GM12878 (cell line): ENCODE measurements at regions not wholly inside any gene's neighbourhood (a gene's known extent, or its start where the extent isn't known, plus 50 kb on each side); places are given as distances from the start of the nearest gene placed in this dataset.

ENCODE experiments used
- ATAC-seq: fragments of 200-7000 bp; cut with Tn5 transposase; 3 replicates; pipeline ENCODE4 v1.9.1; 2020; ENCODE audit warnings: mild to moderate bottlenecking, moderate library complexity
- BruUV-seq: library from RNA; stranded (reverse); fragments of 400-500 nt; replicated peaks from 2 replicates; lab custom pipeline; 2021; lab: Mats Ljungman, UMichigan
- CTCF ChIA-PET: fragments of 300-600 bp; sonication (Branson Sonifier 250); formaldehyde crosslinking; extraction: SDS; loops from one replicate; lab custom pipeline; 2021; ENCODE audit warnings: inconsistent platforms; lab: Yijun Ruan, JAX
- POLR2A ChIA-PET: fragments of 350-600 bp; formaldehyde crosslinking; extraction: SDS; loops from one replicate; lab custom pipeline; 2021; ENCODE audit warnings: inconsistent platforms; lab: Charles Lee
- RAD21 ChIA-PET: fragments of 300-600 bp; sonication (Branson Sonifier 250); formaldehyde crosslinking; loops from one replicate; lab custom pipeline; 2023; ENCODE audit warnings: antibody characterized with exemption; ENCODE audit not compliant: unreplicated experiment; lab: Charles Lee
- SMC1A ChIA-PET: fragments of 300-600 bp; sonication (Branson Sonifier 250); formaldehyde crosslinking; loops from one replicate; lab custom pipeline; 2023; ENCODE audit not compliant: unreplicated experiment, uncharacterized antibody; lab: Charles Lee
- DNase-seq: peaks from one replicate; pipeline ENCODE4 v3.0.0-alpha.2; 2011; ENCODE audit warnings: low read depth, low spot score
- FAIRE-seq: peaks from 3 replicates; lab custom pipeline; 2011; peaks lifted over from hg19 to GRCh38; lab: Jason Lieb, UNC
- H2AFZ ChIP-seq: 2 replicates; pipeline ENCODE4 v1.6.0; 2011; ENCODE audit warnings: low read depth, low read length, control low read depth; ENCODE audit not compliant: control insufficient read depth
- H3K27ac ChIP-seq: 2 replicates; pipeline ENCODE4 v1.5.1; 2011; ENCODE audit warnings: control low read depth; ENCODE audit not compliant: control insufficient read depth, insufficient read depth
- H3K27me3 ChIP-seq, 2 experiments: replicated peaks in 1 of 2; 2 replicates each; pipeline versions ENCODE4 v1.6.0 to v1.6.1; 2011; ENCODE audit warnings: low read length in 1 of 2; ENCODE audit not compliant: control insufficient read depth in 2 of 2, insufficient read depth in 2 of 2
- H3K36me3 ChIP-seq, 2 experiments: 2 replicates each; pipeline ENCODE4 v1.5.1; 2011; ENCODE audit warnings: low read length in 1 of 2; ENCODE audit not compliant: control insufficient read depth in 2 of 2, insufficient read depth in 2 of 2
- H3K4me1 ChIP-seq: 2 replicates; pipeline ENCODE4 v1.6.1; 2011; ENCODE audit warnings: mild to moderate bottlenecking, low read length, moderate library complexity, mixed read lengths; ENCODE audit not compliant: control insufficient read depth, insufficient read depth
- H3K4me2 ChIP-seq: 2 replicates; pipeline ENCODE4 v1.6.0; 2011; ENCODE audit warnings: control low read depth; ENCODE audit not compliant: control insufficient read depth, insufficient read depth
- H3K4me3 ChIP-seq: fragments of 200-600 bp; sonication (generic); 2 replicates; pipeline ENCODE4 v1.5.1; 2016
- H3K79me2 ChIP-seq: 2 replicates; pipeline ENCODE4 v1.6.0; 2011; ENCODE audit warnings: low read length; ENCODE audit not compliant: control insufficient read depth, insufficient read depth
- H3K9ac ChIP-seq: 2 replicates; pipeline ENCODE4 v1.8.0; 2011; ENCODE audit warnings: low read length, control low read depth, mixed read lengths; ENCODE audit not compliant: control insufficient read depth, insufficient read depth
- H3K9me3 ChIP-seq: replicated peaks from 3 replicates; pipeline ENCODE4 v1.5.1; 2011; ENCODE audit warnings: mild to moderate bottlenecking, low read length; ENCODE audit not compliant: control insufficient read depth, insufficient read depth
- H4K20me1 ChIP-seq: 2 replicates; pipeline ENCODE4 v1.6.0; 2011; ENCODE audit not compliant: control insufficient read depth, insufficient read depth
- CBX5 ChIP-seq: sonication (generic); IDR thresholded peaks from 2 replicates; pipeline ENCODE4 v1.6.1; 2016; ENCODE audit warnings: low read depth, moderate library complexity, mild to moderate bottlenecking, inconsistent platforms
- CTCF ChIP-seq, 3 experiments: IDR thresholded peaks in 2 of 3; conservative IDR thresholded peaks in 1 of 3; 2 replicates each; pipeline ENCODE4 v1.5.1; 2011; ENCODE audit warnings: low read depth in 3 of 3, low read length in 3 of 3, mild to moderate bottlenecking in 3 of 3, control low read depth in 2 of 3, moderate library complexity in 2 of 3, inconsistent platforms in 1 of 3, mixed read lengths in 1 of 3; ENCODE audit not compliant: control insufficient read depth in 2 of 3, insufficient read depth in 1 of 3; ENCODE audit errors: extremely low read depth in 1 of 3
- HCFC1 ChIP-seq: fragments of 150-350 bp; IDR thresholded peaks from 2 replicates; pipeline ENCODE4 v1.6.1; 2014; ENCODE audit warnings: low read length
- LARP7 ChIP-seq: fragments of 450-650 bp; IDR thresholded peaks from 2 replicates; pipeline ENCODE4 v1.6.1; 2017; ENCODE audit warnings: mild to moderate bottlenecking
- RAD21 ChIP-seq: IDR thresholded peaks from 2 replicates; pipeline ENCODE4 v1.6.1; 2011; ENCODE audit warnings: mild to moderate bottlenecking, low read depth, low read length, moderate library complexity; ENCODE audit not compliant: insufficient read depth
- SMC3 ChIP-seq: IDR thresholded peaks from 2 replicates; pipeline ENCODE4 v1.6.1; 2011; ENCODE audit warnings: low read length, improper control_type of control experiment, borderline replicate concordance
- ZBTB4 ChIP-seq: fragments of 450-650 bp; formaldehyde crosslinking; IDR thresholded peaks from 2 replicates; pipeline ENCODE4 v1.4.0; 2022; ENCODE audit warnings: mild to moderate bottlenecking, moderate library complexity
- WGBS: methylation state at CpG from one replicate; pipeline ENCODE4 v1.1.6; 2016; ENCODE audit warnings: low lambda C conversion rate; ENCODE audit not compliant: insufficient replicate concordance, insufficient coverage; ENCODE audit errors: missing lambda C conversion rate; 5-methylcytosine and 5-hydroxymethylcytosine counted together
- in situ Hi-C: fragments of 300-500 bp; cut with MboI; formaldehyde crosslinking; loops from 9 replicates; pipeline ENCODE4 v1.14.3; 2018; ENCODE audit warnings: mixed read lengths
- intact Hi-C: fragments of 100-400 bp; cut with micrococcal nuclease; formaldehyde crosslinking; loops from one replicate; pipeline ENCODE4 v1.14.2; 2022; ENCODE audit not compliant: unreplicated experiment

GRCh38 chr1:239311331-239311730 is 75.0 kb upstream of the CHRM3 start (continued):
- TF ChIP-seq CBX5 (no peak), ZBTB4 (CRISPR knock-in tag) (no peak), LARP7 (no peak)

- SMC1A ChIA-PET, result interaction anchor here (1.3 kb wide), 1 partner anchor 589 kb away, joined by 5 read pairs; no protein-coding TSS in a partner anchor
- Histone ChIP-seq H3K27me3 (no peaks in the 10 kb centered on the region), H4K20me1 (no peaks in the 10 kb centered on the region)
- no peak for DNase-seq
- TF ChIP-seq HCFC1 (no peak), RAD21 (peak; percentile 23; the same call in 1 of the 2 replicates), CTCF (IDR thresholded peaks at IDR 0.05 in 2 of 3, conservative IDR thresholded peaks at IDR 0.05 in 1 of 3; ENCODE audit: control insufficient read depth in 2 of 3, extremely low read depth in 1 of 3, insufficient read depth in 1 of 3, low read depth in 3 of 3, low read length in 3 of 3) (peak; percentile 36 to 65 (median 44); a peak in 5 of 6 replicates), SMC3 (0 out of 2 replicates have a peak, but pooled peaks have one; percentile 18)
- TF ChIP-seq, all 136 proteins: peak for 3
- Histone ChIP-seq H3K9me3 (no peaks in the 10 kb centered on the region), H3K79me2 (no peaks in the 10 kb centered on the region), H3K27ac (no peak overlapping the region), H3K36me3 (no peaks in the 10 kb centered on the region), H3K4me1 (no peaks in the 10 kb centered on the region), H3K4me3 (no peak overlapping the region), H3K9ac (no peak overlapping the region), H2AFZ (no peak overlapping the region), H3K4me2 (no peak overlapping the region)
- intact Hi-C loops (loop anchor here (2.0 kb wide), 1 partner anchor 590 kb away; no protein-coding TSS in a partner anchor), in situ Hi-C loops (no loop called here)
- peak; percentile 89 for ATAC-seq
- BruUV-seq, result no TSS peak
- POLR2A ChIA-PET, result no interaction called here
- CTCF ChIA-PET, result interaction anchor here (0.8 to 1.7 kb wide), 3 partner anchors 13 to 589 kb away, joined by 3 to 5 read pairs (median 5); no protein-coding TSS in a partner anchor
- 15% methylated on average over 6 of the region's 6 CpGs for WGBS
- FAIRE-seq, result no peak
- RAD21 ChIA-PET, result no interaction called here
Measured at GRCh38 chr1:239308701-239309333, 77.6 kb upstream of the CHRM3 start.
